HEK293 (cell line): ENCODE measurements at regions not wholly inside any gene's neighbourhood (a gene's known extent, or its start where the extent isn't known, plus 50 kb on each side); places are given as distances from the start of the nearest gene placed in this dataset.

Experiments used
- CTCF ChIA-PET: fragments of 350-600 bp; formaldehyde crosslinking; extraction: SDS; loops from one replicate; lab custom pipeline; 2021; ENCODE audit warnings: antibody characterized with exemption; lab: Yijun Ruan, JAX
- POLR2A ChIA-PET: fragments of 300-600 bp; formaldehyde crosslinking; extraction: SDS; loops from one replicate; lab custom pipeline; 2020; ENCODE audit warnings: antibody characterized with exemption, inconsistent platforms; lab: Yijun Ruan, JAX
- H3K27ac ChIP-seq: fragments of 200-500 bp; sonication (Bioruptor generic); 2 replicates; pipeline ENCODE4 v1.5.1; 2014; ENCODE audit warnings: low read depth, low read length, control low read depth, inconsistent platforms; ENCODE audit errors: extremely low read depth
- H3K36me3 ChIP-seq, 2 experiments: fragments of 200-500 bp in 1 of 2; sonication (Bioruptor generic) in 1 of 2; 1 replicate in 1 of 2; 2 replicates in 1 of 2; pipeline ENCODE4 v1.5.1; 2014 to 2017; ENCODE audit warnings: inconsistent platforms in 2 of 2, low read length in 2 of 2; ENCODE audit not compliant: control insufficient read depth in 2 of 2, insufficient read depth in 1 of 2
- H3K4me1 ChIP-seq: fragments of 200-500 bp; sonication (Bioruptor generic); 2 replicates; pipeline ENCODE4 v1.5.1; 2014; ENCODE audit warnings: mild to moderate bottlenecking, low read length, inconsistent platforms; ENCODE audit not compliant: control insufficient read depth, insufficient read depth
- H3K4me3 ChIP-seq: 2 replicates; pipeline ENCODE4 v1.5.1; 2011; ENCODE audit warnings: low read depth, mild to moderate bottlenecking, control low read depth, low read length, moderate library complexity
- H3K9me3 ChIP-seq: fragments of 200-500 bp; sonication (Bioruptor generic); 2 replicates; pipeline ENCODE4 v1.5.1; 2014; ENCODE audit warnings: low read depth, low read length, inconsistent platforms; ENCODE audit not compliant: control insufficient read depth, insufficient read depth
- GLI2 ChIP-seq: fragments of 450-650 bp; formaldehyde crosslinking; IDR thresholded peaks from 2 replicates; pipeline ENCODE4; 2017; ENCODE audit warnings: missing biosample characterization, missing genetic modification characterization, low read depth, borderline replicate concordance
- IKZF3 ChIP-seq: fragments of 450-650 bp; IDR thresholded peaks from 2 replicates; pipeline ENCODE4 v1.5.0; 2018; ENCODE audit warnings: missing biosample characterization, mild to moderate bottlenecking, missing genetic modification characterization, moderate library complexity
- KLF8 ChIP-seq: fragments of 450-650 bp; formaldehyde crosslinking; IDR thresholded peaks from 2 replicates; pipeline ENCODE4 v1.5.1; 2016; ENCODE audit warnings: missing biosample characterization, missing genetic modification characterization
- SALL2 ChIP-seq: fragments of 450-650 bp; formaldehyde crosslinking; IDR thresholded peaks from 2 replicates; pipeline ENCODE4 v1.5.0; 2017; ENCODE audit warnings: missing biosample characterization, mild to moderate bottlenecking, missing genetic modification characterization, borderline replicate concordance
- SETDB1 ChIP-seq: IDR thresholded peaks from one replicate; pipeline ENCODE4 v1.6.1; 2017; ENCODE audit warnings: mild to moderate bottlenecking, low read length, moderate library complexity, mixed read lengths; ENCODE audit not compliant: insufficient read length
- ZBTB17 ChIP-seq: fragments of 450-650 bp; formaldehyde crosslinking; IDR thresholded peaks from 2 replicates; pipeline ENCODE4 v1.5.1; 2016; ENCODE audit warnings: missing biosample characterization, missing genetic modification characterization
- ZEB2 ChIP-seq: fragments of 450-650 bp; formaldehyde crosslinking; IDR thresholded peaks from 2 replicates; pipeline ENCODE4 v1.5.1; 2016; ENCODE audit warnings: missing biosample characterization, missing genetic modification characterization
- ZNF10 ChIP-seq: fragments of 450-650 bp; formaldehyde crosslinking; IDR thresholded peaks from 2 replicates; pipeline ENCODE4 v1.5.1; 2017; ENCODE audit warnings: missing biosample characterization, missing genetic modification characterization
- ZNF114 ChIP-seq: fragments of 450-650 bp; formaldehyde crosslinking; IDR thresholded peaks from 2 replicates; pipeline ENCODE4 v1.5.0; 2017; ENCODE audit warnings: missing biosample characterization, missing genetic modification characterization
- ZNF169 ChIP-seq: fragments of 450-650 bp; formaldehyde crosslinking; IDR thresholded peaks from 2 replicates; pipeline ENCODE4 v1.5.1; 2016; ENCODE audit warnings: missing biosample characterization, missing genetic modification characterization
- ZNF302 ChIP-seq: fragments of 450-650 bp; formaldehyde crosslinking; IDR thresholded peaks from 2 replicates; pipeline ENCODE4 v1.5.1; 2016; ENCODE audit warnings: missing biosample characterization, missing genetic modification characterization, low read depth
- ZNF311 ChIP-seq: fragments of 450-650 bp; formaldehyde crosslinking; IDR thresholded peaks from 2 replicates; pipeline ENCODE4 v1.5.1; 2017; ENCODE audit warnings: missing biosample characterization, missing genetic modification characterization, borderline replicate concordance
- ZNF362 ChIP-seq: fragments of 450-650 bp; formaldehyde crosslinking; IDR thresholded peaks from 2 replicates; pipeline ENCODE4 v1.5.1; 2016; ENCODE audit warnings: missing biosample characterization, missing genetic modification characterization
- ZNF394 ChIP-seq: fragments of 450-650 bp; formaldehyde crosslinking; IDR thresholded peaks from 2 replicates; pipeline ENCODE4 v1.5.1; 2016; ENCODE audit warnings: missing biosample characterization, missing genetic modification characterization, mild to moderate bottlenecking, moderate library complexity, borderline replicate concordance
- ZNF501 ChIP-seq: fragments of 450-650 bp; formaldehyde crosslinking; IDR thresholded peaks from 2 replicates; pipeline ENCODE4 v1.5.1; 2016; ENCODE audit warnings: missing biosample characterization, missing genetic modification characterization
- ZNF596 ChIP-seq: fragments of 450-650 bp; IDR thresholded peaks from 2 replicates; pipeline ENCODE4 v1.5.0; 2018; ENCODE audit warnings: missing biosample characterization, mild to moderate bottlenecking, missing genetic modification characterization, moderate library complexity
- ZNF670 ChIP-seq: fragments of 450-650 bp; formaldehyde crosslinking; IDR thresholded peaks from 2 replicates; pipeline ENCODE4 v1.5.1; 2016; ENCODE audit warnings: missing biosample characterization, missing genetic modification characterization, low read depth
- ZNF677 ChIP-seq: fragments of 450-650 bp; IDR thresholded peaks from 2 replicates; pipeline ENCODE4 v1.5.0; 2018; ENCODE audit warnings: missing biosample characterization, mild to moderate bottlenecking, missing genetic modification characterization, moderate library complexity
- ZNF777 ChIP-seq: fragments of 450-650 bp; formaldehyde crosslinking; IDR thresholded peaks from 2 replicates; pipeline ENCODE4 v1.5.1; 2017; ENCODE audit warnings: missing biosample characterization, missing genetic modification characterization, borderline replicate concordance
- ZNF785 ChIP-seq: fragments of 450-650 bp; formaldehyde crosslinking; IDR thresholded peaks from 2 replicates; pipeline ENCODE4 v1.5.1; 2016; ENCODE audit warnings: missing biosample characterization, missing genetic modification characterization
- ZNF830 ChIP-seq: fragments of 450-650 bp; IDR thresholded peaks from 2 replicates; pipeline ENCODE4 v1.5.0; 2018; ENCODE audit warnings: missing biosample characterization, missing genetic modification characterization, low read depth, mild to moderate bottlenecking, moderate library complexity
- TF ChIP-seq, protein P1 (sequence below): fragments of 450-650 bp; formaldehyde crosslinking; IDR thresholded peaks from 2 replicates; pipeline ENCODE4 v1.5.1; 2016; ENCODE audit warnings: missing biosample characterization, missing genetic modification characterization, borderline replicate concordance
- TF ChIP-seq, protein P2 (sequence below): fragments of 450-650 bp; formaldehyde crosslinking; IDR thresholded peaks from 2 replicates; pipeline ENCODE4 v1.5.1; 2016; ENCODE audit warnings: missing biosample characterization, missing genetic modification characterization
- TF ChIP-seq, protein P3 (sequence below): fragments of 450-650 bp; formaldehyde crosslinking; IDR thresholded peaks from 2 replicates; pipeline ENCODE4 v1.5.1; 2017; ENCODE audit warnings: missing biosample characterization, missing genetic modification characterization

- TF ChIP-seq ZNF169 (tag by site-specific recombination) (no peak), ZNF501 (tag by site-specific recombination) (no peak), IKZF3 (tag by site-specific recombination) (no peak)
- TF ChIP-seq, protein P1, sequence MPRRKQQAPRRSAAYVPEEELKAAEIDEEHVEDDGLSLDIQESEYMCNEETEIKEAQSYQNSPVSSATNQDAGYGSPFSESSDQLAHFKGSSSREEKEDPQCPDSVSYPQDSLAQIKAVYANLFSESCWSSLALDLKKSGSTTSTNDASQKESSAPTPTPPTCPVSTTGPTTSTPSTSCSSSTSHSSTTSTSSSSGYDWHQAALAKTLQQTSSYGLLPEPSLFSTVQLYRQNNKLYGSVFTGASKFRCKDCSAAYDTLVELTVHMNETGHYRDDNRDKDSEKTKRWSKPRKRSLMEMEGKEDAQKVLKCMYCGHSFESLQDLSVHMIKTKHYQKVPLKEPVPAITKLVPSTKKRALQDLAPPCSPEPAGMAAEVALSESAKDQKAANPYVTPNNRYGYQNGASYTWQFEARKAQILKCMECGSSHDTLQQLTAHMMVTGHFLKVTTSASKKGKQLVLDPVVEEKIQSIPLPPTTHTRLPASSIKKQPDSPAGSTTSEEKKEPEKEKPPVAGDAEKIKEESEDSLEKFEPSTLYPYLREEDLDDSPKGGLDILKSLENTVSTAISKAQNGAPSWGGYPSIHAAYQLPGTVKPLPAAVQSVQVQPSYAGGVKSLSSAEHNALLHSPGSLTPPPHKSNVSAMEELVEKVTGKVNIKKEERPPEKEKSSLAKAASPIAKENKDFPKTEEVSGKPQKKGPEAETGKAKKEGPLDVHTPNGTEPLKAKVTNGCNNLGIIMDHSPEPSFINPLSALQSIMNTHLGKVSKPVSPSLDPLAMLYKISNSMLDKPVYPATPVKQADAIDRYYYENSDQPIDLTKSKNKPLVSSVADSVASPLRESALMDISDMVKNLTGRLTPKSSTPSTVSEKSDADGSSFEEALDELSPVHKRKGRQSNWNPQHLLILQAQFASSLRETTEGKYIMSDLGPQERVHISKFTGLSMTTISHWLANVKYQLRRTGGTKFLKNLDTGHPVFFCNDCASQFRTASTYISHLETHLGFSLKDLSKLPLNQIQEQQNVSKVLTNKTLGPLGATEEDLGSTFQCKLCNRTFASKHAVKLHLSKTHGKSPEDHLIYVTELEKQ (tag by site-specific recombination), result no peak
- TF ChIP-seq, all 188 proteins: peak for 0
Observed at GRCh38 chr1:72620453-72620852, 338.1 kb upstream of the NEGR1 start (continued).

GRCh38 chr1:72606216-72606810 lies 324.0 kb upstream of the NEGR1 start:
- H3K4me3 ChIP-seq, result no peak overlapping the region
- ChIA-PET CTCF (no interaction called here), POLR2A (no interaction called here)
- H3K36me3 ChIP-seq, result no peaks in the 10 kb centered on the region
- H3K4me1 ChIP-seq, result no peaks in the 10 kb centered on the region
- TF ChIP-seq ZNF302 (no peak), GLI2 (tag by site-specific recombination) (no peak), SETDB1 (no peak), ZNF677 (tag by site-specific recombination) (no peak)
- H3K27ac ChIP-seq, result no peak overlapping the region
- no peaks in the 10 kb centered on the region for H3K9me3 ChIP-seq

- CTCF ChIA-PET, result no interaction called here
- POLR2A ChIA-PET, result no interaction called here
Observed at GRCh38 chr1:72601035-72601674, 318.8 kb upstream of the NEGR1 start.

More at GRCh38 chr1:72601035-72601674, 318.8 kb upstream of the NEGR1 start:
- H3K9me3 ChIP-seq, result no peaks in the 10 kb centered on the region
- H3K4me1 ChIP-seq, result no peaks in the 10 kb centered on the region
- H3K4me3 ChIP-seq, result no peak overlapping the region
- no peak overlapping the region for H3K27ac ChIP-seq
- no peaks in the 10 kb centered on the region for H3K36me3 ChIP-seq
- no peak for TF ChIP-seq ZNF785 (tag by site-specific recombination)
- TF ChIP-seq KLF8 (tag by site-specific recombination), result no peak
- no peak for TF ChIP-seq ZNF596
- no peak for TF ChIP-seq ZNF10 (tag by site-specific recombination)
- TF ChIP-seq, protein P2, sequence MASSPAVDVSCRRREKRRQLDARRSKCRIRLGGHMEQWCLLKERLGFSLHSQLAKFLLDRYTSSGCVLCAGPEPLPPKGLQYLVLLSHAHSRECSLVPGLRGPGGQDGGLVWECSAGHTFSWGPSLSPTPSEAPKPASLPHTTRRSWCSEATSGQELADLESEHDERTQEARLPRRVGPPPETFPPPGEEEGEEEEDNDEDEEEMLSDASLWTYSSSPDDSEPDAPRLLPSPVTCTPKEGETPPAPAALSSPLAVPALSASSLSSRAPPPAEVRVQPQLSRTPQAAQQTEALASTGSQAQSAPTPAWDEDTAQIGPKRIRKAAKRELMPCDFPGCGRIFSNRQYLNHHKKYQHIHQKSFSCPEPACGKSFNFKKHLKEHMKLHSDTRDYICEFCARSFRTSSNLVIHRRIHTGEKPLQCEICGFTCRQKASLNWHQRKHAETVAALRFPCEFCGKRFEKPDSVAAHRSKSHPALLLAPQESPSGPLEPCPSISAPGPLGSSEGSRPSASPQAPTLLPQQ (tag by site-specific recombination), result no peak
- no peak for TF ChIP-seq ZNF777 (tag by site-specific recombination)
- no peak for TF ChIP-seq ZNF114 (tag by site-specific recombination)
- no peak for TF ChIP-seq ZNF394 (tag by site-specific recombination)
- TF ChIP-seq, protein P3, sequence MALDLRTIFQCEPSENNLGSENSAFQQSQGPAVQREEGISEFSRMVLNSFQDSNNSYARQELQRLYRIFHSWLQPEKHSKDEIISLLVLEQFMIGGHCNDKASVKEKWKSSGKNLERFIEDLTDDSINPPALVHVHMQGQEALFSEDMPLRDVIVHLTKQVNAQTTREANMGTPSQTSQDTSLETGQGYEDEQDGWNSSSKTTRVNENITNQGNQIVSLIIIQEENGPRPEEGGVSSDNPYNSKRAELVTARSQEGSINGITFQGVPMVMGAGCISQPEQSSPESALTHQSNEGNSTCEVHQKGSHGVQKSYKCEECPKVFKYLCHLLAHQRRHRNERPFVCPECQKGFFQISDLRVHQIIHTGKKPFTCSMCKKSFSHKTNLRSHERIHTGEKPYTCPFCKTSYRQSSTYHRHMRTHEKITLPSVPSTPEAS (tag by site-specific recombination), result no peak
- no peak for TF ChIP-seq SALL2 (tag by site-specific recombination)
- TF ChIP-seq ZNF311, result no peak
- TF ChIP-seq ZEB2 (tag by site-specific recombination), result no peak
- no peak for TF ChIP-seq ZNF830 (tag by site-specific recombination)
- TF ChIP-seq ZBTB17 (tag by site-specific recombination), result no peak
- no peak for TF ChIP-seq ZNF670 (tag by site-specific recombination)
- TF ChIP-seq ZNF362 (tag by site-specific recombination), result no peak
